Skeletal muscle satellite cell (primary cell): ENCODE measurements at regions not wholly inside any gene's neighbourhood (a gene's known extent, or its start where the extent isn't known, plus 50 kb on each side); places are given as distances from the start of the nearest gene placed in this dataset.

ENCODE experiments used
- H3K27me3 ChIP-seq: 2 replicates; pipeline ENCODE4 v1.7.0; 2013; ENCODE audit warnings: low read length; ENCODE audit not compliant: control insufficient read depth, insufficient read depth
- H3K36me3 ChIP-seq: 2 replicates; pipeline ENCODE4 v1.7.0; 2013; ENCODE audit warnings: mild to moderate bottlenecking, control low read depth, low read length; ENCODE audit not compliant: insufficient read depth
- H3K4me1 ChIP-seq: 2 replicates; pipeline ENCODE4 v1.7.0; 2013; ENCODE audit warnings: low read length; ENCODE audit not compliant: control insufficient read depth, insufficient read depth
- H3K4me2 ChIP-seq: 2 replicates; pipeline ENCODE4 v1.7.0; 2013; ENCODE audit warnings: mild to moderate bottlenecking, low read length
- H3K4me3 ChIP-seq: 2 replicates; pipeline ENCODE4 v1.7.0; 2013; ENCODE audit warnings: low read length
- H3K9ac ChIP-seq: 2 replicates; pipeline ENCODE4 v1.7.0; 2013; ENCODE audit warnings: mild to moderate bottlenecking, low read depth, low read length, moderate library complexity
- H3K9me3 ChIP-seq: replicated peaks from 2 replicates; pipeline ENCODE4 v1.7.0; 2013; ENCODE audit warnings: mild to moderate bottlenecking, control low read depth, low read length

DNA sequence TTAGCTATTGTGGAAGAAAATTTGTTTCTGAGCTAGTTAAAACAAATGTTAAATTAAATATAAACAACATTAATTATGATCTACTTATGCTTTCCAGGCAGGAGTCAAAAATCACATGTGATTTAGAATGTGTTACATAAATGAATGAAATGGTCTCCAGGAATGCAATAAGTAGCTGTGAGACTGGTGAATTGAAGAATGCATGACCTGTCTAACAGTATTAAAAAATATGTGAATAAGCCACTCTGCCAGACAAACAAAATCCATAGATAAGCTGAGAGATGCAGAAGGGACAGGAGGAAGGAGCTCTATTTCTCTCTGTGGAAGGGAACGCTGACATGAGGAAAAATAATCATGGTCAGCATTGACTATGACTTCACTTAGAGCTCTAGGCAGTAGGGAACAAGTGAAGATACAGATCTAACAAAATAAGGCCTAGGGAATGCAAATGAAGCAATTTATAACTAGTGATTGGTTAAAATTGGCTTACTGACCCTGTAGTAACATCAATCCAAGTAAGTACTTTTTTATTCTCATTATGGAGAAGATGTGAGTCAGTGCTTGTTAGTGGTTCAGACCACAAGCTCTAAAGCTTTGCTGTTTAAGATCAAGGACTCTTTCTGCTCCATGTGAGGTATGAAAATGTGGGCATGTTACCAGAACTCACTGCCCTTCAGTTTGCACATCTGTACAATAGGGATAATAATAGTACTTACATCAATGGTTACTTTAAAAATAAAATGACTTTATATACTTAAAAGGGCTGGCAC is 432.6 kb downstream of the MMUT start:
- no peak overlapping the region for H3K4me2 ChIP-seq
- no peaks in the 10 kb centered on the region for H3K4me1 ChIP-seq
- H3K9ac ChIP-seq: no peak overlapping the region
- H3K4me3 ChIP-seq: no peak overlapping the region
- no peaks in the 10 kb centered on the region for H3K9me3 ChIP-seq
- no peaks in the 10 kb centered on the region for H3K27me3 ChIP-seq
- no peaks in the 10 kb centered on the region for H3K36me3 ChIP-seq

- H3K9me3 ChIP-seq: no peaks in the 10 kb centered on the region
- no peak overlapping the region for H3K4me2 ChIP-seq
- H3K4me3 ChIP-seq: no peak overlapping the region
- H3K4me1 ChIP-seq: no peaks in the 10 kb centered on the region
- no peaks in the 10 kb centered on the region for H3K27me3 ChIP-seq
- no peak overlapping the region for H3K9ac ChIP-seq
- H3K36me3 ChIP-seq: no peaks in the 10 kb centered on the region
Observed at GRCh38 chr6:49027644-49028043, 435.4 kb downstream of the MMUT start.

- H3K27me3 ChIP-seq: no peaks in the 10 kb centered on the region
- H3K4me3 ChIP-seq: no peak overlapping the region
- no peak overlapping the region for H3K9ac ChIP-seq
- no peaks in the 10 kb centered on the region for H3K4me1 ChIP-seq
- H3K36me3 ChIP-seq: no peaks in the 10 kb centered on the region
- no peaks in the 10 kb centered on the region for H3K9me3 ChIP-seq
- H3K4me2 ChIP-seq: no peak overlapping the region
Observed at GRCh38 chr6:49025273-49026240, 437.5 kb downstream of the MMUT start.

GRCh38 chr6:49004801-49005200 is 458.3 kb downstream of the MMUT start:
- H3K4me3 ChIP-seq: no peak overlapping the region
- no peaks in the 10 kb centered on the region for H3K27me3 ChIP-seq
- H3K9me3 ChIP-seq: no peaks in the 10 kb centered on the region
- no peaks in the 10 kb centered on the region for H3K36me3 ChIP-seq
- H3K4me1 ChIP-seq: no peaks in the 10 kb centered on the region
- no peak overlapping the region for H3K4me2 ChIP-seq
- no peak overlapping the region for H3K9ac ChIP-seq

GRCh38 chr6:49003348-49003747 is 459.7 kb downstream of the MMUT start:
- H3K9ac ChIP-seq: no peak overlapping the region
- H3K36me3 ChIP-seq: no peaks in the 10 kb centered on the region
- no peaks in the 10 kb centered on the region for H3K4me1 ChIP-seq
- no peak overlapping the region for H3K4me2 ChIP-seq
- H3K9me3 ChIP-seq: no peaks in the 10 kb centered on the region
- no peaks in the 10 kb centered on the region for H3K27me3 ChIP-seq
- H3K4me3 ChIP-seq: no peak overlapping the region

DNA sequence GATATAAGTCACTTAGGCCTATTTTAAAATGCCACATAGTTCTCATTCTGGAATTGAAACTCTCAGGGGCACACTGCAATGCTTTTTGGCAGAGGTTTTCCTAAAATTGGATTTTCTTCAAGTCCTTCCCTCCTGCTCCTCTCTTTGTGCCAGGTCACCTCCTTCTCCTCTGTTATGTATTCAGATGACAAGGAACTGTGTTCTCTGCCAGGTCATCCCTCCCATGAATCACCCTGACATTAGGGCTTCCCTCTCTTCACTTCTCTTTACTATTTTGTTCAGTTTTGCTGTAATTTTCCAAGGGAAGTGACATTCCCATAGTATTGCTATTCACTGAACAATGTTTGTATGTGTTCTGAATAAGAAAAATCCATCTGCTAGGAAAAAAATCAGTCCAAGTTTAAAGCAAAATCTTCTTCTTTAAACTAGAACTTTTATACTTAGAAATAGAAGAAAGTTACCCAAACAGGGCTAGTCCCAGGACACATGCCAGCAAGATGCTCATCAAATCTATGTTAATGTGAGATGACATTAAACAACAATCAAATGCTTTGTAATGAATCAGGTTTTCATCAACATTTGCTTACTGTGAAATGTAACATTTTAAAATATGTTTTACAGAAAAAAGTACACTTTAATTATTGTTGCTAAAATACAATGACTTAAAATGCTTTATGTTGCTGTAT is 461.1 kb downstream of the MMUT start:
- no peaks in the 10 kb centered on the region for H3K27me3 ChIP-seq
- H3K36me3 ChIP-seq: no peaks in the 10 kb centered on the region
- H3K4me3 ChIP-seq: no peak overlapping the region
- no peaks in the 10 kb centered on the region for H3K4me1 ChIP-seq
- no peak overlapping the region for H3K9ac ChIP-seq
- no peak overlapping the region for H3K4me2 ChIP-seq
- no peaks in the 10 kb centered on the region for H3K9me3 ChIP-seq

DNA sequence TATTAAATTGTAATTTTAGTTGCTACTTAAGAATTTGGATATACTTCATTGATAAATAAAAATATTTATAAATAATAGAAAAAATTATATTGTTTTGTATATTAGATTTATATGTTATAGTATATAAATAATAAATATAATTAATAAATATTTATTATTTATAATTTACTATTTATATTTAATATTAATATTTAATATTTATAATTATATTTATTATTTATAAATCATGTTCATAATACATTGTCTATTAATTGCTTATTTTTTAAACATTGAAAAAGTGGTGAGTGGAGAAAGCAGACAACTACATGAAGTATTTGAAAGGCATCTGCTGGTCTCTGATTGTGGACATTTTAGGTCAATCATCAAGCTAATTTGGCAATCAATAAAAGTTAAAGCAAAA is 464.5 kb downstream of the MMUT start:
- no peaks in the 10 kb centered on the region for H3K36me3 ChIP-seq
- H3K27me3 ChIP-seq: no peaks in the 10 kb centered on the region
- no peak overlapping the region for H3K4me3 ChIP-seq
- no peak overlapping the region for H3K4me2 ChIP-seq
- H3K9me3 ChIP-seq: no peaks in the 10 kb centered on the region
- H3K9ac ChIP-seq: no peak overlapping the region
- no peaks in the 10 kb centered on the region for H3K4me1 ChIP-seq

- Histone ChIP-seq H3K4me1 (no peaks in the 10 kb centered on the region), H3K9ac (no peak overlapping the region), H3K9me3 (no peaks in the 10 kb centered on the region), H3K27me3 (no peaks in the 10 kb centered on the region), H3K36me3 (no peaks in the 10 kb centered on the region), H3K4me2 (no peak overlapping the region), H3K4me3 (no peak overlapping the region)
Observed at GRCh38 chr6:48996461-48997119, 466.5 kb downstream of the MMUT start.

DNA sequence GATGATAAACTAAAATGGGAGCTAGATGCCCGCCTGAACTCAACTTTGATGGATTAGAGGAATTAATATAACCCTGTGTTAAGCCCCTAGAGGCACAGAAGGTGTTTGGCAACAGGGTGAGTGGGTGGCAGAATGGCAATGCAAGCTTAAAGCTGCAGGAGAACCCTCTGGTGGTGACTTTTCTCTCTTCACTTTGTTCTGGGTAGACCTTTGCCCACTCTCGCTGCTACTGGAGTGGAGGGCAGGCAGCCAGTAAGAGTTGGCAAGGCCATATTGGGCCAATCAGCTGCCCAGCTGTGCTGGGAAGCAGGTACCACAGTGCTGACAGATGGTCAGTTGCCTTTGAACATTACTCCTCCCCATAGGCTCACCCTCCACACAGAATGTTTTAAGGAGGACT is 468.2 kb downstream of the MMUT start:
- Histone ChIP-seq H3K27me3 (no peaks in the 10 kb centered on the region), H3K4me2 (no peak overlapping the region)

GRCh38 chr6:48990739-48991138 is 472.3 kb downstream of the MMUT start:
- no peak overlapping the region for H3K4me2 ChIP-seq
- no peak overlapping the region for H3K4me3 ChIP-seq
- no peaks in the 10 kb centered on the region for H3K27me3 ChIP-seq
- no peaks in the 10 kb centered on the region for H3K4me1 ChIP-seq
- H3K9me3 ChIP-seq: no peaks in the 10 kb centered on the region
- no peaks in the 10 kb centered on the region for H3K36me3 ChIP-seq
- no peak overlapping the region for H3K9ac ChIP-seq

More for the DNA sequence above, 468.2 kb downstream of the MMUT start:
- Histone ChIP-seq H3K9me3 (no peaks in the 10 kb centered on the region), H3K9ac (no peak overlapping the region), H3K36me3 (no peaks in the 10 kb centered on the region), H3K4me1 (no peaks in the 10 kb centered on the region), H3K4me3 (no peak overlapping the region)

- Histone ChIP-seq H3K9ac (no peak overlapping the region), H3K4me2 (no peak overlapping the region), H3K9me3 (no peaks in the 10 kb centered on the region), H3K36me3 (no peaks in the 10 kb centered on the region), H3K4me1 (no peaks in the 10 kb centered on the region), H3K27me3 (no peaks in the 10 kb centered on the region), H3K4me3 (no peak overlapping the region)
Observed at GRCh38 chr6:48986845-48987244, 476.2 kb downstream of the MMUT start.
